GM19351 (cell line): ENCODE measurements at regions not wholly inside any gene's neighbourhood (a gene's known extent, or its start where the extent isn't known, plus 50 kb on each side); places are given as distances from the start of the nearest gene placed in this dataset.
"Not testable (repeated sequence)": the region's sequence is repeated elsewhere in the genome, so short reads cannot be mapped to it uniquely, and the experiment has no call there.

Source experiments
- ATAC-seq: cut with Tn5 transposase; IDR thresholded peaks from one replicate; pipeline ENCODE4 v1.9.1; 2021; ENCODE audit warnings: mild to moderate bottlenecking, moderate library complexity; ENCODE audit not compliant: unreplicated experiment

GRCh38 chr3:13139471-13140065, 66.3 kb upstream of the IQSEC1 start:
- ATAC-seq, result no peak

GRCh38 chr3:13138833-13139145, 65.6 kb upstream of the IQSEC1 start:
- ATAC-seq, result no peak

- ATAC-seq, result no peak
These were observed 65.0 kb upstream of the IQSEC1 start for GRCh38 chr3:13137941-13138832.

GRCh38 chr3:13136848-13137247, 63.6 kb upstream of the IQSEC1 start:
- ATAC-seq, result not testable (repeated sequence)

GRCh38 chr3:13136426-13136825, 63.2 kb upstream of the IQSEC1 start:
- no peak for ATAC-seq

- no peak for ATAC-seq
These were observed 62.6 kb upstream of the IQSEC1 start for GRCh38 chr3:13135811-13136321.

GRCh38 chr3:13135251-13135810, 62.1 kb upstream of the IQSEC1 start:
- no peak for ATAC-seq

- no peak for ATAC-seq
These were observed 61.6 kb upstream of the IQSEC1 start for GRCh38 chr3:13134879-13135206.

- ATAC-seq, result no peak
These were observed 61.1 kb upstream of the IQSEC1 start for GRCh38 chr3:13134166-13134878.

- ATAC-seq, result no peak
These were observed 60.3 kb upstream of the IQSEC1 start for GRCh38 chr3:13133471-13133981.

- no peak for ATAC-seq
These were observed 59.6 kb upstream of the IQSEC1 start for GRCh38 chr3:13132731-13133410.

GRCh38 chr3:13132281-13132680, 59.1 kb upstream of the IQSEC1 start:
- no peak for ATAC-seq

GRCh38 chr3:13130464-13131193, 57.4 kb upstream of the IQSEC1 start:
- ATAC-seq, result no peak

GRCh38 chr3:13125092-13126015, 52.1 kb upstream of the IQSEC1 start:
- ATAC-seq, result no peak

- ATAC-seq, result no peak
These were observed 51.4 kb upstream of the IQSEC1 start for GRCh38 chr3:13124631-13125030.

- ATAC-seq, result no peak
These were observed 50.5 kb upstream of the IQSEC1 start for GRCh38 chr3:13123765-13124164.

- no peak for ATAC-seq
These were observed 49.9 kb upstream of the IQSEC1 start for GRCh38 chr3:13123013-13123654.
